ENCODE measurements at regions not wholly inside any gene's neighbourhood (a gene's known extent, or its start where the extent isn't known, plus 50 kb on each side); places are given as distances from the start of the nearest gene placed in this dataset.

- Histone ChIP-seq H3K4me1 (ENCODE audit: control insufficient read depth, insufficient read depth, low read length, poor library complexity, severe bottlenecking) (no peaks in the 10 kb centered on the region), H3K9me3 (ENCODE audit: control insufficient read depth in 2 of 2, low read length in 2 of 2) (no peaks in the 10 kb centered on the region), H3K36me3 (ENCODE audit: control insufficient read depth, insufficient read depth, low read length) (no peaks in the 10 kb centered on the region), H3K27me3 (ENCODE audit: control insufficient read depth, insufficient read depth, low read length) (no peaks in the 10 kb centered on the region), H3K4me3 (ENCODE audit: low read depth, low read length) (no peak overlapping the region), H3K27ac (ENCODE audit: insufficient read depth, low read length, poor library complexity, severe bottlenecking) (no peak overlapping the region)
- Mint-ChIP-seq H3K27me3 (peaks cover 4% of the 10 kb centered on the region), H3K27ac (no peak overlapping the region), H3K4me1 (no peaks in the 10 kb centered on the region), H3K36me3 (no peaks in the 10 kb centered on the region), H3K4me3 (no peak overlapping the region), H3K9me3 (peaks cover 0 to 2% (median 0%) of the 10 kb centered on the region in 7 donors)
- no peak for DNase-seq
- no peak for ATAC-seq (ENCODE audit: low read depth in 2 of 2)
Observed at GRCh38 chr5:83001796-83002381, 75.3 kb downstream of the TMEM167A start.

- DNase-seq (no peak), ATAC-seq (ENCODE audit: low read depth in 2 of 2) (no peak)
- H3K36me3 ChIP-seq (ENCODE audit: control insufficient read depth, insufficient read depth, low read length) = no peaks in the 10 kb centered on the region
- no peaks in the 10 kb centered on the region for H3K4me1 ChIP-seq (ENCODE audit: control insufficient read depth, insufficient read depth, low read length, poor library complexity, severe bottlenecking)
- H3K27me3 Mint-ChIP-seq = peaks cover 4% of the 10 kb centered on the region
- H3K36me3 Mint-ChIP-seq = no peaks in the 10 kb centered on the region
- no peaks in the 10 kb centered on the region for H3K9me3 ChIP-seq (ENCODE audit: control insufficient read depth in 2 of 2, low read length in 2 of 2)
- H3K4me3 Mint-ChIP-seq = no peak overlapping the region
- no peak overlapping the region for H3K27ac ChIP-seq (ENCODE audit: insufficient read depth, low read length, poor library complexity, severe bottlenecking)
- no peak overlapping the region for H3K27ac Mint-ChIP-seq
- no peak overlapping the region for H3K4me3 ChIP-seq (ENCODE audit: low read depth, low read length)
- no peaks in the 10 kb centered on the region for H3K27me3 ChIP-seq (ENCODE audit: control insufficient read depth, insufficient read depth, low read length)
- H3K9me3 Mint-ChIP-seq = peaks cover 0 to 2% (median 0%) of the 10 kb centered on the region in 7 donors
- H3K4me1 Mint-ChIP-seq = no peaks in the 10 kb centered on the region
Observed at GRCh38 chr5:83000922-83001321, 76.3 kb downstream of the TMEM167A start.

- H3K36me3 Mint-ChIP-seq = no peaks in the 10 kb centered on the region
- H3K27ac ChIP-seq (ENCODE audit: insufficient read depth, low read length, poor library complexity, severe bottlenecking) = no peak overlapping the region
Observed at GRCh38 chr5:83000428-83000827, 76.8 kb downstream of the TMEM167A start.

GRCh38 chr5:82993416-82993815, 83.8 kb downstream of the TMEM167A start:
- DNase-seq (no peak), ATAC-seq (ENCODE audit: low read depth in 2 of 2) (no peak)
- no peak overlapping the region for H3K4me3 ChIP-seq (ENCODE audit: low read depth, low read length)
- H3K9me3 ChIP-seq (ENCODE audit: control insufficient read depth in 2 of 2, low read length in 2 of 2) = no peaks in the 10 kb centered on the region
- H3K4me1 ChIP-seq (ENCODE audit: control insufficient read depth, insufficient read depth, low read length, poor library complexity, severe bottlenecking) = no peaks in the 10 kb centered on the region
- no peaks in the 10 kb centered on the region for H3K36me3 ChIP-seq (ENCODE audit: control insufficient read depth, insufficient read depth, low read length)
- H3K9me3 Mint-ChIP-seq = peaks cover 0 to 2% (median 0%) of the 10 kb centered on the region in 7 donors
- H3K4me1 Mint-ChIP-seq = no peaks in the 10 kb centered on the region
- H3K4me3 Mint-ChIP-seq = no peak overlapping the region
- H3K36me3 Mint-ChIP-seq = no peaks in the 10 kb centered on the region
- no peaks in the 10 kb centered on the region for H3K27me3 Mint-ChIP-seq
- no peak overlapping the region for H3K27ac Mint-ChIP-seq
- no peaks in the 10 kb centered on the region for H3K27me3 ChIP-seq (ENCODE audit: control insufficient read depth, insufficient read depth, low read length)
- H3K27ac ChIP-seq (ENCODE audit: insufficient read depth, low read length, poor library complexity, severe bottlenecking) = no peak overlapping the region

More at GRCh38 chr5:83000428-83000827, 76.8 kb downstream of the TMEM167A start:
- DNase-seq = no peak
- no peaks in the 10 kb centered on the region for H3K36me3 ChIP-seq (ENCODE audit: control insufficient read depth, insufficient read depth, low read length)
- H3K27me3 ChIP-seq (ENCODE audit: control insufficient read depth, insufficient read depth, low read length) = no peaks in the 10 kb centered on the region
- Mint-ChIP-seq H3K9me3 (peaks cover 0 to 2% (median 0%) of the 10 kb centered on the region in 7 donors), H3K27me3 (peaks cover 4% of the 10 kb centered on the region), H3K27ac (no peak overlapping the region), H3K4me1 (no peaks in the 10 kb centered on the region), H3K4me3 (no peak overlapping the region)
- H3K9me3 ChIP-seq (ENCODE audit: control insufficient read depth in 2 of 2, low read length in 2 of 2) = no peaks in the 10 kb centered on the region
- no peaks in the 10 kb centered on the region for H3K4me1 ChIP-seq (ENCODE audit: control insufficient read depth, insufficient read depth, low read length, poor library complexity, severe bottlenecking)
- no peak overlapping the region for H3K4me3 ChIP-seq (ENCODE audit: low read depth, low read length)
- ATAC-seq (ENCODE audit: low read depth in 2 of 2) = no peak

- ATAC-seq (ENCODE audit: low read depth in 2 of 2) (no peak), DNase-seq (no peak)
- Histone ChIP-seq H3K4me3 (ENCODE audit: low read depth, low read length) (no peak overlapping the region), H3K27ac (ENCODE audit: insufficient read depth, low read length, poor library complexity, severe bottlenecking) (no peak overlapping the region), H3K36me3 (ENCODE audit: control insufficient read depth, insufficient read depth, low read length) (no peaks in the 10 kb centered on the region), H3K4me1 (ENCODE audit: control insufficient read depth, insufficient read depth, low read length, poor library complexity, severe bottlenecking) (no peaks in the 10 kb centered on the region), H3K27me3 (ENCODE audit: control insufficient read depth, insufficient read depth, low read length) (no peaks in the 10 kb centered on the region), H3K9me3 (ENCODE audit: control insufficient read depth in 2 of 2, low read length in 2 of 2) (no peaks in the 10 kb centered on the region)
- Mint-ChIP-seq H3K4me1 (no peaks in the 10 kb centered on the region), H3K27me3 (no peaks in the 10 kb centered on the region), H3K4me3 (no peak overlapping the region), H3K36me3 (no peaks in the 10 kb centered on the region), H3K27ac (no peak overlapping the region), H3K9me3 (peaks cover 0 to 2% (median 0%) of the 10 kb centered on the region in 7 donors)
Observed at GRCh38 chr5:82992646-82993045, 84.5 kb downstream of the TMEM167A start.

GRCh38 chr5:82991678-82992323, 85.4 kb downstream of the TMEM167A start:
- DNase-seq = no peak
- H3K4me3 ChIP-seq (ENCODE audit: low read depth, low read length) = no peak overlapping the region
- Mint-ChIP-seq H3K36me3 (no peaks in the 10 kb centered on the region), H3K4me3 (no peak overlapping the region), H3K9me3 (peaks cover 0 to 2% (median 0%) of the 10 kb centered on the region in 7 donors), H3K27ac (no peak overlapping the region), H3K27me3 (no peaks in the 10 kb centered on the region), H3K4me1 (no peaks in the 10 kb centered on the region)
- no peaks in the 10 kb centered on the region for H3K27me3 ChIP-seq (ENCODE audit: control insufficient read depth, insufficient read depth, low read length)
- no peaks in the 10 kb centered on the region for H3K9me3 ChIP-seq (ENCODE audit: control insufficient read depth in 2 of 2, low read length in 2 of 2)
- H3K36me3 ChIP-seq (ENCODE audit: control insufficient read depth, insufficient read depth, low read length) = no peaks in the 10 kb centered on the region
- H3K4me1 ChIP-seq (ENCODE audit: control insufficient read depth, insufficient read depth, low read length, poor library complexity, severe bottlenecking) = no peaks in the 10 kb centered on the region
- ATAC-seq (ENCODE audit: low read depth in 2 of 2) = no peak
- no peak overlapping the region for H3K27ac ChIP-seq (ENCODE audit: insufficient read depth, low read length, poor library complexity, severe bottlenecking)

- no peaks in the 10 kb centered on the region for H3K4me1 ChIP-seq (ENCODE audit: control insufficient read depth, insufficient read depth, low read length, poor library complexity, severe bottlenecking)
- Mint-ChIP-seq H3K27ac (no peak overlapping the region), H3K4me1 (no peaks in the 10 kb centered on the region), H3K27me3 (no peaks in the 10 kb centered on the region), H3K4me3 (no peak overlapping the region), H3K9me3 (peaks cover 0 to 2% (median 0%) of the 10 kb centered on the region in 7 donors), H3K36me3 (no peaks in the 10 kb centered on the region)
- no peaks in the 10 kb centered on the region for H3K36me3 ChIP-seq (ENCODE audit: control insufficient read depth, insufficient read depth, low read length)
- no peak overlapping the region for H3K4me3 ChIP-seq (ENCODE audit: low read depth, low read length)
- no peaks in the 10 kb centered on the region for H3K9me3 ChIP-seq (ENCODE audit: control insufficient read depth in 2 of 2, low read length in 2 of 2)
- ATAC-seq (ENCODE audit: low read depth in 2 of 2) (no peak), DNase-seq (no peak)
- no peak overlapping the region for H3K27ac ChIP-seq (ENCODE audit: insufficient read depth, low read length, poor library complexity, severe bottlenecking)
- no peaks in the 10 kb centered on the region for H3K27me3 ChIP-seq (ENCODE audit: control insufficient read depth, insufficient read depth, low read length)
Observed at GRCh38 chr5:82991059-82991458, 86.1 kb downstream of the TMEM167A start.

GRCh38 chr5:82987188-82987587, 90.0 kb downstream of the TMEM167A start:
- Mint-ChIP-seq H3K36me3 (no peaks in the 10 kb centered on the region), H3K9me3 (peaks cover 0 to 2% (median 0%) of the 10 kb centered on the region in 7 donors), H3K4me3 (no peak overlapping the region), H3K27ac (no peak overlapping the region), H3K27me3 (peaks cover 4% of the 10 kb centered on the region), H3K4me1 (peaks cover 0 to 3% (median under 1%) of the 10 kb centered on the region in 4 donors)
- Histone ChIP-seq H3K27me3 (ENCODE audit: control insufficient read depth, insufficient read depth, low read length) (no peaks in the 10 kb centered on the region), H3K27ac (ENCODE audit: insufficient read depth, low read length, poor library complexity, severe bottlenecking) (no peak overlapping the region), H3K4me3 (ENCODE audit: low read depth, low read length) (no peak overlapping the region), H3K9me3 (ENCODE audit: control insufficient read depth in 2 of 2, low read length in 2 of 2) (no peaks in the 10 kb centered on the region), H3K36me3 (ENCODE audit: control insufficient read depth, insufficient read depth, low read length) (no peaks in the 10 kb centered on the region), H3K4me1 (ENCODE audit: control insufficient read depth, insufficient read depth, low read length, poor library complexity, severe bottlenecking) (no peaks in the 10 kb centered on the region)
- DNase-seq (no peak), ATAC-seq (ENCODE audit: low read depth in 2 of 2) (no peak)
